Neural cell (in vitro differentiated cells): ENCODE measurements at regions not wholly inside any gene's neighbourhood (a gene's known extent, or its start where the extent isn't known, plus 50 kb on each side); places are given as distances from the start of the nearest gene placed in this dataset.
"Not testable (repeated sequence)": the region's sequence is repeated elsewhere in the genome, so short reads cannot be mapped to it uniquely, and the experiment has no call there.

Experiments used
- H2AFZ ChIP-seq: fragments of 200-600, 300-800 bp; sonication (generic), shearing (Covaris generic); 2 replicates; pipeline ENCODE4 v1.6.0; 2014; ENCODE audit warnings: low read depth, mild to moderate bottlenecking, antibody characterized with exemption, low read length, moderate library complexity
- H3F3A ChIP-seq: fragments of 200-600 bp; shearing (Covaris generic); 2 replicates; pipeline ENCODE4 v1.6.1; 2016; ENCODE audit warnings: mild to moderate bottlenecking, moderate library complexity, mixed read lengths, antibody characterized with exemption, low read length; ENCODE audit not compliant: insufficient read depth, poor library complexity, severe bottlenecking
- H3K27ac ChIP-seq: fragments of 200-600, 300-800 bp; sonication (generic), shearing (Covaris generic); 2 replicates; pipeline ENCODE4 v1.5.1; 2014; ENCODE audit warnings: mild to moderate bottlenecking, low read length, moderate library complexity
- H3K27me3 ChIP-seq: fragments of 300-800, 200-600 bp; sonication (generic), shearing (Covaris generic); 2 replicates; pipeline ENCODE4 v1.6.0; 2014; ENCODE audit warnings: mild to moderate bottlenecking, low read depth, low read length, moderate library complexity; ENCODE audit not compliant: insufficient read depth
- H3K36me3 ChIP-seq: fragments of 300-800, 200-600 bp; sonication (generic), shearing (Covaris generic); 2 replicates; pipeline ENCODE4 v1.5.1; 2014; ENCODE audit warnings: mild to moderate bottlenecking, antibody characterized with exemption, low read length, moderate library complexity; ENCODE audit not compliant: insufficient read depth
- H3K4me2 ChIP-seq: fragments of 300-800, 200-600 bp; sonication (generic), shearing (Covaris generic); 2 replicates; pipeline ENCODE4 v1.6.0; 2014; ENCODE audit warnings: mild to moderate bottlenecking, low read length
- H3K4me3 ChIP-seq: fragments of 300-800, 200-600 bp; sonication (generic), shearing (Covaris generic); 2 replicates; pipeline ENCODE4 v1.5.1; 2014; ENCODE audit warnings: mild to moderate bottlenecking, low read length, moderate library complexity
- H3K79me2 ChIP-seq: fragments of 200-600 bp; shearing (Covaris generic); replicated peaks from 2 replicates; pipeline ENCODE4 v1.6.0; 2014; ENCODE audit warnings: mild to moderate bottlenecking, low read length, moderate library complexity; ENCODE audit not compliant: insufficient read depth
- H3K9ac ChIP-seq: fragments of 300-800, 200-600 bp; sonication (generic), shearing (Covaris generic); 2 replicates; pipeline ENCODE4 v1.6.1; 2016; ENCODE audit warnings: mild to moderate bottlenecking, low read length, mixed read lengths
- H3K9me2 ChIP-seq: fragments of 200-600 bp; shearing (Covaris generic); 2 replicates; pipeline ENCODE4 v1.6.1; 2016; ENCODE audit warnings: mild to moderate bottlenecking, low read length, mixed read lengths; ENCODE audit not compliant: insufficient read depth
- H3K9me3 ChIP-seq: fragments of 200-600, 300-800 bp; sonication (generic), shearing (Covaris generic); 2 replicates; pipeline ENCODE4 v1.6.1; 2016; ENCODE audit warnings: mild to moderate bottlenecking, mixed run types, low read length, moderate library complexity, mixed read lengths
- H4K20me1 ChIP-seq: fragments of 200-600 bp; shearing (Covaris generic); 2 replicates; pipeline ENCODE4 v1.6.1; 2016; ENCODE audit warnings: mild to moderate bottlenecking, mixed run types; ENCODE audit not compliant: insufficient read depth
- EP300 ChIP-seq: fragments of 450-650 bp; conservative IDR thresholded peaks from 2 replicates; pipeline ENCODE4 v1.6.1; 2014; ENCODE audit warnings: antibody characterized with exemption, mild to moderate bottlenecking, moderate library complexity; ENCODE audit not compliant: poor library complexity, severe bottlenecking
- EZH2 ChIP-seq: fragments of 200-600, 300-800 bp; shearing (Covaris generic), sonication (generic); IDR thresholded peaks from 2 replicates; pipeline ENCODE4 v1.6.1; 2014; ENCODE audit warnings: antibody characterized with exemption, low read length, borderline replicate concordance, mild to moderate bottlenecking; ENCODE audit not compliant: insufficient read depth, poor library complexity, severe bottlenecking
- MXI1 ChIP-seq: fragments of 450-650 bp; conservative IDR thresholded peaks from 2 replicates; pipeline ENCODE4 v1.6.1; 2014; ENCODE audit warnings: antibody characterized with exemption, mild to moderate bottlenecking; ENCODE audit not compliant: poor library complexity, severe bottlenecking
- POLR2AphosphoS5 ChIP-seq: IDR thresholded peaks from 2 replicates; pipeline ENCODE4 v1.6.1; 2012
- RAD21 ChIP-seq: fragments of 450-650 bp; conservative IDR thresholded peaks from 2 replicates; pipeline ENCODE4 v1.6.1; 2014; ENCODE audit warnings: antibody characterized with exemption, mild to moderate bottlenecking, moderate library complexity
- SMC3 ChIP-seq: fragments of 450-650 bp; conservative IDR thresholded peaks from 2 replicates; pipeline ENCODE4 v1.6.1; 2014; ENCODE audit warnings: antibody characterized with exemption, mild to moderate bottlenecking, moderate library complexity; ENCODE audit not compliant: poor library complexity
- TAF1 ChIP-seq: IDR thresholded peaks from 2 replicates; pipeline ENCODE4 v1.6.1; 2012; ENCODE audit warnings: low read depth
- TF ChIP-seq, protein P1 (sequence below): fragments of 450-650 bp; IDR thresholded peaks from 2 replicates; pipeline ENCODE4 v1.5.1; 2014; ENCODE audit warnings: antibody characterized with exemption, mild to moderate bottlenecking, moderate library complexity; ENCODE audit not compliant: poor library complexity, severe bottlenecking
- TF ChIP-seq, protein P2 (sequence below): IDR thresholded peaks from 2 replicates; pipeline ENCODE4 v1.6.1; 2012; ENCODE audit warnings: borderline replicate concordance

DNA sequence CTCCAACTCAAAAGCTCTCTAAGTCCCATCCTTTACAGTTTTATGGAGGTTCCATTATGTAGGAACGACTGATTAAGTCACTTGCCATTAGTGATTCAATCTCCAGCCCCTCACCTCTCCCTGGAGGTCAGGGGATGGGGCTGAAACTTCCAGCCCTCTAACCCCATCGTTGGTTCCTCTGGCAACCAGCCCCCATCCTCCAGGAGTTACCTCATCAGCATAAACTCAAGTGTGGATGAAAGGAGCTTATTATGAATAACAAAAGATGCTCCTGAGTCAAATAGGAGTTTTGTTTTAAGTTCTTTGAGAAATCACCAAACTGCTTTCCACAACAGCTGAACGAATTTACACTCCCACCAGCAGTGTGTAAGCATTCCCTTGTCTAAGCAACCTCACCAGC lies 494.3 kb upstream of the AUTS2 start (continued):
- TF ChIP-seq SMC3 (no peak), EZH2 (no peak)

DNA sequence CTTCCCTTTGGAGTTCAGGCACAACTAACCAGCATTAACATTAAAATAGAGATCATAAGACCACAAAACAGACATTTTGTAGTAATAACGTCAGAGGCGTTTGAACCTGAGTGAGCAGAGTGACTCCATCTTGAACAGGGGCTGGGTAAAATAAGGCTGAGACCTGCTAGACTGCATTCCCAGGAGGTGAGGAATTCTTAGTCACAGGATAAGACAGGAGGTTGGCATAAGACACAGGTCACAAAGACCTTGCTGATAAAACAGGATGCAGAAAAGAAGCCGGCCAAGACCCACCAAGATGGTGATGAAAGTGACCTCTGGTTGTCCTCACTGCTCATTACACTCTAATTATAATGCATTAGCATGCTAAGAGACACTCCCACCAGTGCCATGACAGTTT lies 493.2 kb upstream of the AUTS2 start:
- no peak overlapping the region for H2AFZ ChIP-seq
- H3K79me2 ChIP-seq: no peaks in the 10 kb centered on the region
- H3K9me2 ChIP-seq: no peaks in the 10 kb centered on the region
- H4K20me1 ChIP-seq: no peaks in the 10 kb centered on the region
- TF ChIP-seq TAF1 (no peak), MXI1 (no peak), EZH2 (no peak), EP300 (no peak), SMC3 (no peak), POLR2AphosphoS5 (no peak), RAD21 (no peak)
- TF ChIP-seq, protein P1, sequence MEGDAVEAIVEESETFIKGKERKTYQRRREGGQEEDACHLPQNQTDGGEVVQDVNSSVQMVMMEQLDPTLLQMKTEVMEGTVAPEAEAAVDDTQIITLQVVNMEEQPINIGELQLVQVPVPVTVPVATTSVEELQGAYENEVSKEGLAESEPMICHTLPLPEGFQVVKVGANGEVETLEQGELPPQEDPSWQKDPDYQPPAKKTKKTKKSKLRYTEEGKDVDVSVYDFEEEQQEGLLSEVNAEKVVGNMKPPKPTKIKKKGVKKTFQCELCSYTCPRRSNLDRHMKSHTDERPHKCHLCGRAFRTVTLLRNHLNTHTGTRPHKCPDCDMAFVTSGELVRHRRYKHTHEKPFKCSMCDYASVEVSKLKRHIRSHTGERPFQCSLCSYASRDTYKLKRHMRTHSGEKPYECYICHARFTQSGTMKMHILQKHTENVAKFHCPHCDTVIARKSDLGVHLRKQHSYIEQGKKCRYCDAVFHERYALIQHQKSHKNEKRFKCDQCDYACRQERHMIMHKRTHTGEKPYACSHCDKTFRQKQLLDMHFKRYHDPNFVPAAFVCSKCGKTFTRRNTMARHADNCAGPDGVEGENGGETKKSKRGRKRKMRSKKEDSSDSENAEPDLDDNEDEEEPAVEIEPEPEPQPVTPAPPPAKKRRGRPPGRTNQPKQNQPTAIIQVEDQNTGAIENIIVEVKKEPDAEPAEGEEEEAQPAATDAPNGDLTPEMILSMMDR: no peak
- TF ChIP-seq, protein P2, sequence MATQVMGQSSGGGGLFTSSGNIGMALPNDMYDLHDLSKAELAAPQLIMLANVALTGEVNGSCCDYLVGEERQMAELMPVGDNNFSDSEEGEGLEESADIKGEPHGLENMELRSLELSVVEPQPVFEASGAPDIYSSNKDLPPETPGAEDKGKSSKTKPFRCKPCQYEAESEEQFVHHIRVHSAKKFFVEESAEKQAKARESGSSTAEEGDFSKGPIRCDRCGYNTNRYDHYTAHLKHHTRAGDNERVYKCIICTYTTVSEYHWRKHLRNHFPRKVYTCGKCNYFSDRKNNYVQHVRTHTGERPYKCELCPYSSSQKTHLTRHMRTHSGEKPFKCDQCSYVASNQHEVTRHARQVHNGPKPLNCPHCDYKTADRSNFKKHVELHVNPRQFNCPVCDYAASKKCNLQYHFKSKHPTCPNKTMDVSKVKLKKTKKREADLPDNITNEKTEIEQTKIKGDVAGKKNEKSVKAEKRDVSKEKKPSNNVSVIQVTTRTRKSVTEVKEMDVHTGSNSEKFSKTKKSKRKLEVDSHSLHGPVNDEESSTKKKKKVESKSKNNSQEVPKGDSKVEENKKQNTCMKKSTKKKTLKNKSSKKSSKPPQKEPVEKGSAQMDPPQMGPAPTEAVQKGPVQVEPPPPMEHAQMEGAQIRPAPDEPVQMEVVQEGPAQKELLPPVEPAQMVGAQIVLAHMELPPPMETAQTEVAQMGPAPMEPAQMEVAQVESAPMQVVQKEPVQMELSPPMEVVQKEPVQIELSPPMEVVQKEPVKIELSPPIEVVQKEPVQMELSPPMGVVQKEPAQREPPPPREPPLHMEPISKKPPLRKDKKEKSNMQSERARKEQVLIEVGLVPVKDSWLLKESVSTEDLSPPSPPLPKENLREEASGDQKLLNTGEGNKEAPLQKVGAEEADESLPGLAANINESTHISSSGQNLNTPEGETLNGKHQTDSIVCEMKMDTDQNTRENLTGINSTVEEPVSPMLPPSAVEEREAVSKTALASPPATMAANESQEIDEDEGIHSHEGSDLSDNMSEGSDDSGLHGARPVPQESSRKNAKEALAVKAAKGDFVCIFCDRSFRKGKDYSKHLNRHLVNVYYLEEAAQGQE: no peak
- no peak overlapping the region for H3K27ac ChIP-seq
- no peaks in the 10 kb centered on the region for H3K27me3 ChIP-seq
- H3K9me3 ChIP-seq: no peaks in the 10 kb centered on the region
- no peaks in the 10 kb centered on the region for H3K36me3 ChIP-seq
- no peak overlapping the region for H3K9ac ChIP-seq
- no peaks in the 10 kb centered on the region for H3F3A ChIP-seq
- no peak overlapping the region for H3K4me3 ChIP-seq
- H3K4me2 ChIP-seq: no peak overlapping the region

DNA sequence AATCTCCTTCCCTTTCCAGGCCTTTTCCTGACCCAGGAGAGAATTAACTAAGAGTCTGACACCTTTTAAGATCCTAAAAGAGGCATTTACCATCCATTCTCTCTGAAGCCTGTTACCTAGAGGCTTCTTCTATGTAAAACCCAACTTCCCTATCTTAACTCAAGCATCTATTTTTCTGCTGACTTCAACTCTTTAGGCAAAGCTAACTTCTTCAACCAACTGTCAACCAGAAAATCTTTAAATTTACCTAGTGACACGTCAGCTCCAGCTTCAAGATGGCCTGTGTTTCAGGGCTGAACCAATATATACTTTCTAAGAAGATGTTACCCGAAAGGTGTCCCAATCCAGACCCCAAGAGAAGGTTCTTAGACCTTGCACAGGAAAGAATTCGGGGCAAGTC lies 492.3 kb upstream of the AUTS2 start:
- Histone ChIP-seq H3K27me3 (no peaks in the 10 kb centered on the region), H3K4me3 (no peak overlapping the region), H3K9ac (no peak overlapping the region), H4K20me1 (no peaks in the 10 kb centered on the region), H3K9me2 (no peaks in the 10 kb centered on the region), H3K36me3 (no peaks in the 10 kb centered on the region), H3K9me3 (no peaks in the 10 kb centered on the region), H3K4me2 (no peak overlapping the region), H3F3A (no peaks in the 10 kb centered on the region), H2AFZ (no peak overlapping the region), H3K79me2 (no peaks in the 10 kb centered on the region), H3K27ac (no peak overlapping the region)
- no peak for TF ChIP-seq RAD21
- TF ChIP-seq MXI1: no peak
- no peak for TF ChIP-seq SMC3
- TF ChIP-seq, protein P2: no peak
- TF ChIP-seq, protein P1: no peak
- TF ChIP-seq EP300: no peak
- TF ChIP-seq POLR2AphosphoS5: no peak
- no peak for TF ChIP-seq TAF1

DNA sequence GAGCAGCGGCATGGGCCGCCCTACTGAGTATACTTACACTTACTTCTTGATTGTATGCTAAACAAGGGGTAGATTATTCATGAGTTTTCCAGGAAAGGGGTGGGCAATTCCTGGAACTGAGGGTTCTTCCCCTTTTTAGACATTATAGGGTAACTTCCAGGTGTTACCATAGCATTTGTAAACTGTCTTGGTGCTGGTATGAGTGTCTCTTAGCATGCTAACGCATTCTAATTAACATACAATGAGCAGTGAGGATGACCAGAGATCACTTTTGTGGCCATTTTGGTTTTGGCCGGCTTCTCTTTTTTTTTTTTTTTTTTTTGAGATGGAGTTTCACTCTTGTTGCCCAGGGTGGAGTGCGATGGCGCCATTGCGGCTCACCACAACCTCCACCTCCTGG lies 491.8 kb upstream of the AUTS2 start:
- H4K20me1 ChIP-seq, H3K79me2 ChIP-seq, H3K27me3 ChIP-seq, H3K9ac ChIP-seq, H2AFZ ChIP-seq, H3K4me3 ChIP-seq, H3K4me2 ChIP-seq, H3K9me3 ChIP-seq, H3K27ac ChIP-seq, H3K9me2 ChIP-seq, H3F3A ChIP-seq, H3K36me3 ChIP-seq: not testable (repeated sequence)
